ENCODE measurements at regions not wholly inside any gene's neighbourhood (a gene's known extent, or its start where the extent isn't known, plus 50 kb on each side); places are given as distances from the start of the nearest gene placed in this dataset.

- TF ChIP-seq POLR2A (IDR thresholded peaks at IDR 0.05) (no peak), CTCF (IDR thresholded peaks at IDR 0.05) (no peak)
Observed at GRCh38 chr5:89524785-89525184, 641.8 kb upstream of the MEF2C start.
